ENCODE measurements at regions not wholly inside any gene's neighbourhood (a gene's known extent, or its start where the extent isn't known, plus 50 kb on each side); places are given as distances from the start of the nearest gene placed in this dataset.

- TF ChIP-seq CTCF (IDR thresholded peaks at IDR 0.05), result no peak
- no peak for TF ChIP-seq JUNB (IDR thresholded peaks at IDR 0.05)
- no peak for TF ChIP-seq NR3C1 (IDR thresholded peaks at IDR 0.05)
- no peak for TF ChIP-seq CEBPB (IDR thresholded peaks at IDR 0.05)
- TF ChIP-seq PBX3 (IDR thresholded peaks at IDR 0.05), result no peak
- TF ChIP-seq USF2 (IDR thresholded peaks at IDR 0.05), result no peak
- TF ChIP-seq SREBF2 (IDR thresholded peaks at IDR 0.05), result no peak
- no peak for TF ChIP-seq RCOR1 (IDR thresholded peaks at IDR 0.05; ENCODE audit: low read depth, low read length)
These were observed 302.5 kb upstream of the GADL1 start for GRCh38 chr3:31196881-31197364.

Measured in A549 (cell line).